GM12878 (cell line): ENCODE measurements at regions not wholly inside any gene's neighbourhood (a gene's known extent, or its start where the extent isn't known, plus 50 kb on each side); places are given as distances from the start of the nearest gene placed in this dataset.

Experiments
- ATAC-seq: fragments of 200-7000 bp; cut with Tn5 transposase; 3 replicates; pipeline ENCODE4 v1.9.1; 2020; ENCODE audit warnings: mild to moderate bottlenecking, moderate library complexity
- BruUV-seq: library from RNA; stranded (reverse); fragments of 400-500 nt; replicated peaks from 2 replicates; lab custom pipeline; 2021; lab: Mats Ljungman, UMichigan
- CTCF ChIA-PET: fragments of 300-600 bp; sonication (Branson Sonifier 250); formaldehyde crosslinking; extraction: SDS; loops from one replicate; lab custom pipeline; 2021; ENCODE audit warnings: inconsistent platforms; lab: Yijun Ruan, JAX
- POLR2A ChIA-PET: fragments of 350-600 bp; formaldehyde crosslinking; extraction: SDS; loops from one replicate; lab custom pipeline; 2021; ENCODE audit warnings: inconsistent platforms; lab: Charles Lee
- RAD21 ChIA-PET: fragments of 300-600 bp; sonication (Branson Sonifier 250); formaldehyde crosslinking; loops from one replicate; lab custom pipeline; 2023; ENCODE audit warnings: antibody characterized with exemption; ENCODE audit not compliant: unreplicated experiment; lab: Charles Lee
- SMC1A ChIA-PET: fragments of 300-600 bp; sonication (Branson Sonifier 250); formaldehyde crosslinking; loops from one replicate; lab custom pipeline; 2023; ENCODE audit not compliant: unreplicated experiment, uncharacterized antibody; lab: Charles Lee
- DNase-seq: peaks from one replicate; pipeline ENCODE4 v3.0.0-alpha.2; 2011; ENCODE audit warnings: low read depth, low spot score
- FAIRE-seq: peaks from 3 replicates; lab custom pipeline; 2011; peaks lifted over from hg19 to GRCh38; lab: Jason Lieb, UNC
- H2AFZ ChIP-seq: 2 replicates; pipeline ENCODE4 v1.6.0; 2011; ENCODE audit warnings: low read depth, low read length, control low read depth; ENCODE audit not compliant: control insufficient read depth
- H3K27ac ChIP-seq: 2 replicates; pipeline ENCODE4 v1.5.1; 2011; ENCODE audit warnings: control low read depth; ENCODE audit not compliant: control insufficient read depth, insufficient read depth
- H3K27me3 ChIP-seq, 2 experiments: replicated peaks in 1 of 2; 2 replicates each; pipeline versions ENCODE4 v1.6.0 to v1.6.1; 2011; ENCODE audit warnings: low read length in 1 of 2; ENCODE audit not compliant: control insufficient read depth in 2 of 2, insufficient read depth in 2 of 2
- H3K36me3 ChIP-seq, 2 experiments: 2 replicates each; pipeline ENCODE4 v1.5.1; 2011; ENCODE audit warnings: low read length in 1 of 2; ENCODE audit not compliant: control insufficient read depth in 2 of 2, insufficient read depth in 2 of 2
- H3K4me1 ChIP-seq: 2 replicates; pipeline ENCODE4 v1.6.1; 2011; ENCODE audit warnings: mild to moderate bottlenecking, low read length, moderate library complexity, mixed read lengths; ENCODE audit not compliant: control insufficient read depth, insufficient read depth
- H3K4me2 ChIP-seq: 2 replicates; pipeline ENCODE4 v1.6.0; 2011; ENCODE audit warnings: control low read depth; ENCODE audit not compliant: control insufficient read depth, insufficient read depth
- H3K4me3 ChIP-seq: fragments of 200-600 bp; sonication (generic); 2 replicates; pipeline ENCODE4 v1.5.1; 2016
- H3K79me2 ChIP-seq: 2 replicates; pipeline ENCODE4 v1.6.0; 2011; ENCODE audit warnings: low read length; ENCODE audit not compliant: control insufficient read depth, insufficient read depth
- H3K9ac ChIP-seq: 2 replicates; pipeline ENCODE4 v1.8.0; 2011; ENCODE audit warnings: low read length, control low read depth, mixed read lengths; ENCODE audit not compliant: control insufficient read depth, insufficient read depth
- H3K9me3 ChIP-seq: replicated peaks from 3 replicates; pipeline ENCODE4 v1.5.1; 2011; ENCODE audit warnings: mild to moderate bottlenecking, low read length; ENCODE audit not compliant: control insufficient read depth, insufficient read depth
- H4K20me1 ChIP-seq: 2 replicates; pipeline ENCODE4 v1.6.0; 2011; ENCODE audit not compliant: control insufficient read depth, insufficient read depth
- BCL11A ChIP-seq: IDR thresholded peaks from 2 replicates; pipeline ENCODE4 v1.6.1; 2011; ENCODE audit warnings: low read depth, low read length
- BMI1 ChIP-seq: fragments of 450-650 bp; IDR thresholded peaks from 2 replicates; pipeline ENCODE4 v1.6.1; 2016; ENCODE audit warnings: mild to moderate bottlenecking, moderate library complexity, borderline replicate concordance
- DPF2 ChIP-seq: fragments of 450-650 bp; IDR thresholded peaks from 2 replicates; pipeline ENCODE4 v1.6.1; 2017; ENCODE audit warnings: mild to moderate bottlenecking
- GATAD2B ChIP-seq: fragments of 450-650 bp; conservative IDR thresholded peaks from 2 replicates; pipeline ENCODE4 v1.6.1; 2017; ENCODE audit warnings: low read depth, mild to moderate bottlenecking, moderate library complexity
- KLF5 ChIP-seq: fragments of 450-650 bp; IDR thresholded peaks from 2 replicates; pipeline ENCODE4 v1.6.1; 2014; ENCODE audit warnings: mild to moderate bottlenecking; ENCODE audit not compliant: partially characterized antibody
- NFXL1 ChIP-seq: fragments of 450-650 bp; IDR thresholded peaks from 2 replicates; pipeline ENCODE4 v1.6.1; 2017; ENCODE audit warnings: antibody characterized with exemption, mild to moderate bottlenecking, borderline replicate concordance
- NR2C1 ChIP-seq: fragments of 450-650 bp; IDR thresholded peaks from 2 replicates; pipeline ENCODE4 v1.6.1; 2017; ENCODE audit warnings: antibody characterized with exemption, mild to moderate bottlenecking, moderate library complexity
- SRF ChIP-seq, 2 experiments: IDR thresholded peaks; 2 replicates each; pipeline ENCODE4 v1.6.1; 2011; ENCODE audit warnings: low read depth in 2 of 2, low read length in 2 of 2, mild to moderate bottlenecking in 1 of 2, moderate library complexity in 1 of 2
- TBL1XR1 ChIP-seq: IDR thresholded peaks from 2 replicates; pipeline ENCODE4 v1.6.1; 2012; ENCODE audit warnings: low read depth, low read length, improper control_type of control experiment
- TCF7 ChIP-seq: IDR thresholded peaks from 2 replicates; pipeline ENCODE4 v1.6.1; 2014; ENCODE audit warnings: antibody characterized with exemption, borderline replicate concordance
- YBX1 ChIP-seq: fragments of 450-650 bp; IDR thresholded peaks from 2 replicates; pipeline ENCODE4 v1.6.1; 2016; ENCODE audit warnings: antibody characterized with exemption
- ZNF207 ChIP-seq: fragments of 450-650 bp; IDR thresholded peaks from 2 replicates; pipeline ENCODE4 v1.6.1; 2014; ENCODE audit warnings: antibody characterized with exemption, mild to moderate bottlenecking, borderline replicate concordance
- WGBS: methylation state at CpG from one replicate; pipeline ENCODE4 v1.1.6; 2016; ENCODE audit warnings: low lambda C conversion rate; ENCODE audit not compliant: insufficient replicate concordance, insufficient coverage; ENCODE audit errors: missing lambda C conversion rate; 5-methylcytosine and 5-hydroxymethylcytosine counted together
- in situ Hi-C: fragments of 300-500 bp; cut with MboI; formaldehyde crosslinking; loops from 9 replicates; pipeline ENCODE4 v1.14.3; 2018; ENCODE audit warnings: mixed read lengths
- intact Hi-C: fragments of 100-400 bp; cut with micrococcal nuclease; formaldehyde crosslinking; loops from one replicate; pipeline ENCODE4 v1.14.2; 2022; ENCODE audit not compliant: unreplicated experiment
- TF ChIP-seq, protein P1 (sequence below): fragments of 450-650 bp; IDR thresholded peaks from 2 replicates; pipeline ENCODE4 v1.6.1; 2017; ENCODE audit warnings: antibody characterized with exemption, mild to moderate bottlenecking, moderate library complexity
- TF ChIP-seq, protein P2 (sequence below): IDR thresholded peaks from 2 replicates; pipeline ENCODE4 v1.6.1; 2011; ENCODE audit warnings: low read depth, mild to moderate bottlenecking, low read length, moderate library complexity, borderline replicate concordance; ENCODE audit errors: extremely low read depth
- TF ChIP-seq, protein P3 (sequence below): IDR thresholded peaks from 2 replicates; pipeline ENCODE4 v1.6.1; 2012; ENCODE audit warnings: low read depth, low read length, improper control_type of control experiment

DNA sequence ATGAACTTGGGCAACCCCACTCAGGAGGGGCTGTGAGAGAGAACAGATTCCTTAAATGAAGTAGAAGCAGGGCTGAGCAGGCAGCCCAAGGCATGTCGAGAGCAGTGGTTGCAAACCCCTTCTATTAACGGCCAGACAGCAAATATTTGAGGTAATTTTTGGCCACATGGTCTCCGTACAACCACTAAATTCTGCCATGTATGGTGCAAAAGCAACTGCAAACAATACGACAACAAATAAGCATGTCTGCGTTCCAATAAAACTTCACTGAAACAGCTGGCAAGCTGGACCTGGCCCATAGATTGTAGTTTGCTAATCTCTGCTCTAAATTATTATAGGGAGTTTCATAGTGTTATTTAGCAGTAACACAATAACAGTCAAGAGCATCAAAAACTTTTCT, 217.0 kb upstream of the ZNF521 start:
- ATAC-seq (no peak), DNase-seq (no peak), FAIRE-seq (no peak)
- Histone ChIP-seq H2AFZ (no peak overlapping the region), H3K4me2 (no peak overlapping the region), H3K9me3 (no peaks in the 10 kb centered on the region), H4K20me1 (no peaks in the 10 kb centered on the region), H3K79me2 (no peaks in the 10 kb centered on the region), H3K27ac (no peak overlapping the region), H3K4me3 (no peak overlapping the region), H3K36me3 (no peaks in the 10 kb centered on the region), H3K27me3 (no peaks in the 10 kb centered on the region), H3K4me1 (no peaks in the 10 kb centered on the region), H3K9ac (no peak overlapping the region)
- intact Hi-C loops, result no loop called here
- in situ Hi-C loops, result no loop called here
- POLR2A ChIA-PET, result no interaction called here
- RAD21 ChIA-PET, result no interaction called here
- SMC1A ChIA-PET, result no interaction called here
- TF ChIP-seq NR2C1 (no peak), KLF5 (no peak), NFXL1 (no peak), ZNF207 (no peak), YBX1 (no peak), TBL1XR1 (no peak), TCF7 (no peak), SRF (IDR thresholded peaks at IDR 0.05; ENCODE audit: low read depth in 2 of 2, low read length in 2 of 2) (no peak), DPF2 (no peak), BCL11A (no peak), BMI1 (no peak), GATAD2B (no peak)
- TF ChIP-seq, protein P1, sequence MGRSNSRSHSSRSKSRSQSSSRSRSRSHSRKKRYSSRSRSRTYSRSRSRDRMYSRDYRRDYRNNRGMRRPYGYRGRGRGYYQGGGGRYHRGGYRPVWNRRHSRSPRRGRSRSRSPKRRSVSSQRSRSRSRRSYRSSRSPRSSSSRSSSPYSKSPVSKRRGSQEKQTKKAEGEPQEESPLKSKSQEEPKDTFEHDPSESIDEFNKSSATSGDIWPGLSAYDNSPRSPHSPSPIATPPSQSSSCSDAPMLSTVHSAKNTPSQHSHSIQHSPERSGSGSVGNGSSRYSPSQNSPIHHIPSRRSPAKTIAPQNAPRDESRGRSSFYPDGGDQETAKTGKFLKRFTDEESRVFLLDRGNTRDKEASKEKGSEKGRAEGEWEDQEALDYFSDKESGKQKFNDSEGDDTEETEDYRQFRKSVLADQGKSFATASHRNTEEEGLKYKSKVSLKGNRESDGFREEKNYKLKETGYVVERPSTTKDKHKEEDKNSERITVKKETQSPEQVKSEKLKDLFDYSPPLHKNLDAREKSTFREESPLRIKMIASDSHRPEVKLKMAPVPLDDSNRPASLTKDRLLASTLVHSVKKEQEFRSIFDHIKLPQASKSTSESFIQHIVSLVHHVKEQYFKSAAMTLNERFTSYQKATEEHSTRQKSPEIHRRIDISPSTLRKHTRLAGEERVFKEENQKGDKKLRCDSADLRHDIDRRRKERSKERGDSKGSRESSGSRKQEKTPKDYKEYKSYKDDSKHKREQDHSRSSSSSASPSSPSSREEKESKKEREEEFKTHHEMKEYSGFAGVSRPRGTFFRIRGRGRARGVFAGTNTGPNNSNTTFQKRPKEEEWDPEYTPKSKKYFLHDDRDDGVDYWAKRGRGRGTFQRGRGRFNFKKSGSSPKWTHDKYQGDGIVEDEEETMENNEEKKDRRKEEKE, result no peak
- TF ChIP-seq, protein P2, sequence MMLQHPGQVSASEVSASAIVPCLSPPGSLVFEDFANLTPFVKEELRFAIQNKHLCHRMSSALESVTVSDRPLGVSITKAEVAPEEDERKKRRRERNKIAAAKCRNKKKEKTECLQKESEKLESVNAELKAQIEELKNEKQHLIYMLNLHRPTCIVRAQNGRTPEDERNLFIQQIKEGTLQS, result no peak
- TF ChIP-seq, protein P3, sequence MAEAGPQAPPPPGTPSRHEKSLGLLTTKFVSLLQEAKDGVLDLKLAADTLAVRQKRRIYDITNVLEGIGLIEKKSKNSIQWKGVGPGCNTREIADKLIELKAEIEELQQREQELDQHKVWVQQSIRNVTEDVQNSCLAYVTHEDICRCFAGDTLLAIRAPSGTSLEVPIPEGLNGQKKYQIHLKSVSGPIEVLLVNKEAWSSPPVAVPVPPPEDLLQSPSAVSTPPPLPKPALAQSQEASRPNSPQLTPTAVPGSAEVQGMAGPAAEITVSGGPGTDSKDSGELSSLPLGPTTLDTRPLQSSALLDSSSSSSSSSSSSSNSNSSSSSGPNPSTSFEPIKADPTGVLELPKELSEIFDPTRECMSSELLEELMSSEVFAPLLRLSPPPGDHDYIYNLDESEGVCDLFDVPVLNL, result no peak
- WGBS, result 36% methylated on average over 5 of the region's 5 CpGs
- CTCF ChIA-PET, result no interaction called here
- no TSS peak for BruUV-seq
